Kasumi-1 (cell line): ENCODE measurements at regions not wholly inside any gene's neighbourhood (a gene's known extent, or its start where the extent isn't known, plus 50 kb on each side); places are given as distances from the start of the nearest gene placed in this dataset.

ENCODE experiments used
- DNase-seq, 2 experiments: peaks; one replicate each; lab custom pipeline; 2025; lab: John Stamatoyannopoulos, UW

GRCh38 chr17:36816214-36816906, 120.9 kb upstream of the LHX1 start:
- no peak for DNase-seq

- DNase-seq, result no peak
Measured at GRCh38 chr17:36816907-36817288, 120.4 kb upstream of the LHX1 start.

- no peak for DNase-seq
Measured at GRCh38 chr17:36817483-36818048, 119.7 kb upstream of the LHX1 start.

DNA sequence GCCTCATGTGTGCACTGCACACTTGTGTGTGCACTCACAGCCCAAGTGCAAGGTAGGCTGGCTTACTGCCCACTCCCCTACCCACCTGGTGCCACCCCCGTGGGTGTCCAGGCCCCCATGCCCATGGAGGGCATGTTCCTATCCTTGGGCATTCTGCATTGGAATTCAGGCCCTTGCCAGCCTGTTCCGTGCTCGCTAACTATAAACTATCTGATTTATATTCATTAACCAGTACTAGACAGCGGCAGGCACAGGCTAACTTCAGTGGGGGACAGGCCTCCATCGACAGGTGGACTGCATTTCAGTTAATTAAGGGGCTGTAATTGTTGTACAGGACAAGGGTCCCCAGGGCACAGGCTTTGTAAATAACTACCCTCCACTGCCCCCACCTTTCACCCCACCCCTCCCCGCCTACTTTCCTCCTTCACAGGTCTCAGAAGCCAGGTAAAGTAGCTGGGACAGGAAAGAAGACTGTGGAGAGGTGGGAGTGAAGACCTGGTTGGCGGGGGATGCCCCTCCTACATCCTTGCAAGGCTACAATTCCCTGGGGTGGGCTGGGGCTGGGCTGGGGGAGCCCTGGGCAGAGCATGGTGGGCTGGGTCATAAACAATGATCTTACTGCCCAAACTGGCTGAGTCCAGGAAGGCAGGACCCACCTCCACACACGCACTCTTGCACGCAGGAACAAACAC, 119.0 kb upstream of the LHX1 start:
- no peak for DNase-seq

GRCh38 chr17:36823850-36824677, 113.2 kb upstream of the LHX1 start:
- no peak for DNase-seq

- DNase-seq, result no peak
Measured at GRCh38 chr17:36824678-36825101, 112.6 kb upstream of the LHX1 start.

DNA sequence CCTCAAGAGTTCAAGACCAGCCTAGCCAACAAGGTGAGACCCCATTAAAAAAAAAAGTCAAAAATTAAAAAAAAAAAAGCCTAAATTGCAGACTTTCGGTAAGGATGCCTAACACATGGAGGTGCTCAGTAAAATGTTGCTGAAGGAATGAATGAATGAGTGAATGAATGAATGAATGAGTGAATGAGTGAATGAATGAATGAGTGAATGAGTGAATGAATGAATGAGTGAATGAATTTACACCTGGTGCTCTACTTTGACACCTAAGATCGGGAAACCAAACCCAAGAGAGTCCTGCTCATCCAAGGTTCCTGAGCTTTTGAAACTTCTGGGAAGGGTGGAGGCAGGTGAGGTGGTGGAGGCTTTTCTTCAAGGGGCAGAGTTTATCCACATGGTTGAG, 112.2 kb upstream of the LHX1 start:
- no peak for DNase-seq

GRCh38 chr17:36825521-36825920, 111.8 kb upstream of the LHX1 start:
- no peak for DNase-seq

- no peak for DNase-seq
Measured at GRCh38 chr17:36825951-36826350, 111.3 kb upstream of the LHX1 start.

DNA sequence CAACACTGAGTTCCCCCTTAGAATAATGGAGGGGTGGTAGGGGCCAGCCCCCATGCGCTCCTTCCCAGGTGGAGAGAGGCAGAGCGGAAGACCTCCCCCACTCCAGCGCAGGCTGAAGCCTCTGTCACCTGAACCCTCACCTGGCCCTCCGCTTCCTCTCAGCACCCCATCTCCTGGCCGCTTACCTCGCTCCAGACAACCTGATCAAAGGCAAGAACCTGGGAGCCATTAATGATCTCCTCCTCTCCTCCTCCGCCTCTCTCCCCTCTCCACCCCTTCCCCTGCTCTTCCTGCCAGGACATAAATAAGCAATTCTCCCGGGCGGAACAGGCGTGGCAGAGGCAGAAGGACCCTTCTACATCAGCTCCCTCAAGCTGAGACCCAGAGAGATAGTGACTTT, 110.2 kb upstream of the LHX1 start:
- no peak for DNase-seq

- no peak for DNase-seq
Measured at GRCh38 chr17:36829676-36830075, 107.6 kb upstream of the LHX1 start.

DNA sequence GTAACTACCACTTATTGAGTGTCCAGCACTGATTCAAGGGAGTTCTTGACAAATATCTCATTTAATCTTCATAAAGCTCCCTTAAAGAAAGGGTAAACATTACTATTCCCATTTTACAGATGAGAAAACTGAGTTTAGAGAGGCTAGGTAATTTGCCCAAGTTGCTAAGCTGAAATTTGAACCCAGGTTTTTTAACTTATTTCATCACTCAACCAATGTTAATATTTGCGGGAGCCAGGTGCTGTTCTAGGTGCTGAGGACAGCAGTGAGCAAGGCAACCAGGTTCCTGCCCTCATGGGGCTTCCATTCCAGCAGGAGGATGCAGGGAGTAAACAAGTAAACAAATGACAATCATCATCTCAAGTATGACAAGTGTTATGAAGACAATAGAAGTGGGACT, 104.0 kb upstream of the LHX1 start:
- DNase-seq, result no peak

DNA sequence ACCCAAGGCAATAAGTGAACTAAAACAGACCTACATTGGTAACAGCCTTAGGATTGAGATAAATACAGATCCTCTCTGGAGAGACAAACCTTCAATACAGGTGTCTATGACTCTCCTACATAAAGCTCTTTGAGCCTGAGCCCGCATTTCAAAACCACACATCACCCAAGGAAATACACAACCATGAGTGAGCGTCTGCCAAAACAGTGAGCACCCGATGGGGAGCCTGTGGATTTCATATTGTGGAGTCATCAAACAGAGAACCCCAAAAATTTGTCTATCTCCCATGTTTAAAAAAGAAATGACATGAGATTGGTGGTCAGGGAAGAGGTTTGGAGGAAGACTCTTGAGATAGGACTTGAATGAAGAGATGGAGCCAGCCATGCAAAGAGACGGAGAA, 102.2 kb upstream of the LHX1 start:
- no peak for DNase-seq

- DNase-seq, result no peak
Measured at GRCh38 chr17:36837195-36837938, 99.9 kb upstream of the LHX1 start.

DNA sequence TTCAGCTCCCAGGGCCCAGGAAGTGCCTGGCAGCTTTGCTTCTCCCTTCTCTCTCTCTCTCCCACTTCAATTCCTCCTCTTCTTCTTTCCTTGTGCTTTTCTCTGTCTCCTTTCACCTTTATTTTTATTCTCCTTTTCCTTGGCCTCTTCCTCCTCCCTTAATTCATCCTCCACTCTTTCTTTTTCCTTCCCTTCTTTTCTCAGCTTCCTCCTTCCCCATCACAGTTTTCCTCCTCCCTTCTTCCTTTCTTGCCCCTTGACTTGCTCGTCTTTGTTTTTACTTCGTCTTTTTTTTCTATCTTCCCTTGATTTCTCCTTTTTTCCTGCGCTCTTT, 99.4 kb upstream of the LHX1 start:
- no peak for DNase-seq

- DNase-seq, result no peak
Measured at GRCh38 chr17:36839256-36839655, 98.0 kb upstream of the LHX1 start.

- no peak for DNase-seq
Measured at GRCh38 chr17:36840796-36841195, 96.5 kb upstream of the LHX1 start.

DNA sequence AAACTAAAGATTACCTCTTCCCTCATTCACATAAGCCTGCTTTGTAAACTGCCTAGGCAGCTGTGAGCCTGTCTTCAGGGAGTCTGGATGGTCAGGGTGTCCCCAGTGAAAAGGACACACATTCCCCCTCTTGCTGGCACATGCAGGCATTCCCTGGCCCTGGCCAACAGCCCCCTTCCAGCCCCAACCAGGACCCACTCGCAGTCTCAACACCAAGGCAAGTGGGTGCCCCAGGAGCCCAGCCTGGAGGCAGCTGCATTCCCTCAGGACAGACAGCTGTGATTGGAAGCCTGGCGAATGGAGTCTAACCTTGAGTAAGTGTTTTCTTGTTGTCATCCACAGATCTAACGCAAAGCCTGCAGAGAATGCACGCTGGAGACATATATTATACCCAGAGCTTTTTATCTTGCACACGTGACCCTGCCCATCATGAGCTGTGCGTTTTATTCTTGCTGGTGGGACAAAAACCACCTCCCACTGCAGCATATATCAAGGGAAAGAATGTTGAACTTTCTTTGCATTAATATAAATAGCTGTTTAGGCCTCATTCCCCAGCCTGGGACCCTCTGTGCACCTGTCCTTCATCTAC, 95.0 kb upstream of the LHX1 start:
- no peak for DNase-seq

GRCh38 chr17:36842963-36843558, 94.2 kb upstream of the LHX1 start:
- no peak for DNase-seq

DNA sequence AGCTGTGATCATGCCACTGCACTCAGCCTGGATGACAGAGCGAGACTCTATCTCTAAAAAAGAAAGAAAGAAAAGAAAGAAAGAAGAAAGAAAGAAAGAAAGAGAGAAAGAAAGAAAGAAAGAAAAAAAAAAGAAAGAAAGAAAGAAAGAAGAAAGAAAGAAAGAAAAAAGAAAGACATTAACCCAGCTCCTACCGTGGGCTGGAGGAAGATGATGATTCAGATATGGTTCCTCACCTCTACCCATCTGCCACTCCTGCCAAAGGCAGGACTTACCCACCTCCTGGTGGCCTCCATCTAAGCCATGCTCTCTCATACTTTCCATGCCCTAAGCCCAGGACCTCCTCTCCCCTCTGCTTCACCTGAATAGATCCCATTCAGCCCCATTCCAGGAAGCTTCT, 93.3 kb upstream of the LHX1 start:
- DNase-seq, result no peak

- DNase-seq, result no peak
Measured at GRCh38 chr17:36844601-36845000, 92.7 kb upstream of the LHX1 start.
